GM21576 (cell line): ENCODE measurements at regions not wholly inside any gene's neighbourhood (a gene's known extent, or its start where the extent isn't known, plus 50 kb on each side); places are given as distances from the start of the nearest gene placed in this dataset.

Source experiments
- ATAC-seq: cut with Tn5 transposase; IDR thresholded peaks from one replicate; pipeline ENCODE4 v1.9.1; 2021; ENCODE audit warnings: mild to moderate bottlenecking, moderate library complexity; ENCODE audit not compliant: unreplicated experiment

DNA sequence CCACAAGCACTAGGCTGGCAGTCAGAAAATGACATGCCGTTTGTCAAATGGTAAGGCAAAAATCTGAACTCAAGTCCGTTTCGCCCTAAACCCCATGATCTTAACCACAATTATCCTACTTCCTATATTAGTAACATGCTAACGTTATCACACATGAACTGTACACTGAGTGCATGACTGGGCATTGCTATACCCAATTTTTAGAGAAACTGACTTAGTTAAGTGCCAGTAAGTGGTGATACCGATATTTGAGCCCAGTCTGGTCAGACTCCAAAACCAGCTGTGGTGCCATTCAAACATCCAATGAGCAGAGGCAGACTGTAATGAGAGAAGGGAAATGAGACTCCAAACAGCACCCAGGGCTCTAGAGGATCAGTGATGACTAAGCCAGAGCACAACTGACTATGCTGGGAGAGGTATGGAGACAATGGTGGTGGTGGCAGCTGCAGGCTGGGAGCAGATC, 311.7 kb upstream of the PKDCC start:
- peak; percentile 93 for ATAC-seq

GRCh38 chr2:41736586-41736985, 311.2 kb upstream of the PKDCC start:
- ATAC-seq = peak; percentile 30

GRCh38 chr2:41737888-41738287, 309.9 kb upstream of the PKDCC start:
- ATAC-seq = no peak

GRCh38 chr2:41741951-41742595, 305.7 kb upstream of the PKDCC start:
- ATAC-seq = peak; percentile 98

DNA sequence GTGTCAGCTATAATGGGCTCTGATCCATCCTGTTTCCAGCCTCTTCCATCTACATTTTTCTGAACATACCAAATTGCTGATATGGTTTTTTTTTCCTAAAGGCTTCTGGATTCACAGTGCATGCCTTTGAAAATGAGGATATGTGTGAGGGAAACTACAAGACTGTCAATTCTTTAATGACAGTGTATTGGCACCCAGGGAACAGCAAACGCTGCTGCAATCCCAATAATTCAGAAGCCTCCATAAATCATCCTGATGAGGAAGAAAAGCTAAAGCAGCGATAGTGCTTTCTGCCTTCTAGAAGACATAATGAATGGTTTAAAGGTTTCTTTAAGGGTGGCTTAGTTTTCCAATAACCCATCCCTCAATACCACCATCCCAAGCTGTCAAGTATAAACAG, 304.5 kb upstream of the PKDCC start:
- ATAC-seq = no peak

DNA sequence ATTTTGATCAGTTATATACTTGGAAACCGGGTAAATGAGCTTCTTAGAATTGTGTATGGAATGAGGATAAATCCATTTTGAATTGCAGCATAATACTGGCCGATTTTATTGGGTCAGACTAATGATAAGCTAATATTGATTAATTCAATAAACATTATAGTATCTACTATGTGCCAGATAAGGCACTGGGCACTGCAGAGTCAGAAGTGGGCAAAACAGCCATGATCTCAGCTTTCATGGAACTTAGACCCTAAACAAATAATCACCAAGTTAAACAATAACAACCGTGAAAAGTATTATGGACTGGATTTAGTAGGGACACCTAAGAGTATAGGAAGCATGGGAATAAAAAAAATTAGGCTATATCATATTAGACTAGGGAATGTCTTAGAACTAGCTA, 297.0 kb upstream of the PKDCC start:
- no peak for ATAC-seq

GRCh38 chr2:41759880-41760279, 287.9 kb upstream of the PKDCC start:
- ATAC-seq = no peak

DNA sequence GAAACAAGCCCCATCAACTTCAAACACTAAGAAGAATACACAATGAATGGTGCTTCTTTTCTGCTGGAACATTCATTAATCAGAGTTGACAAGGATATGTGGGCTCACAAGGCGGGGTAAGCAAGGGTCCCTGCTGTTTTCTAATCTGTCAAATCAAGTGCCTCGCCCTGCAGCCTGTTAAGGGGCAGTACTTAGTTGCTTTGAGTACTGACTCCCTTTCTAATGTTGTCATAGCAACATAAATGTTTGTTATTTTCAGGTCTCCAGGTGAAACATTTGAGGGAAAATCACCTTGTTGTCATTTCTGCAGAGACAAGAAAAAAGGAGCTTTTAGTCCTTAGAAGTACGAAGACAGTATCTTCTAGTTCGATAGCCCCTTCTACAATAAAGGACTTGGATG, 284.7 kb upstream of the PKDCC start:
- ATAC-seq = no peak

- no peak for ATAC-seq
These were observed 283.7 kb upstream of the PKDCC start for GRCh38 chr2:41764131-41764530.

- ATAC-seq = no peak
These were observed 282.9 kb upstream of the PKDCC start for GRCh38 chr2:41764919-41765318.

GRCh38 chr2:41768310-41768709, 279.5 kb upstream of the PKDCC start:
- ATAC-seq = no peak

DNA sequence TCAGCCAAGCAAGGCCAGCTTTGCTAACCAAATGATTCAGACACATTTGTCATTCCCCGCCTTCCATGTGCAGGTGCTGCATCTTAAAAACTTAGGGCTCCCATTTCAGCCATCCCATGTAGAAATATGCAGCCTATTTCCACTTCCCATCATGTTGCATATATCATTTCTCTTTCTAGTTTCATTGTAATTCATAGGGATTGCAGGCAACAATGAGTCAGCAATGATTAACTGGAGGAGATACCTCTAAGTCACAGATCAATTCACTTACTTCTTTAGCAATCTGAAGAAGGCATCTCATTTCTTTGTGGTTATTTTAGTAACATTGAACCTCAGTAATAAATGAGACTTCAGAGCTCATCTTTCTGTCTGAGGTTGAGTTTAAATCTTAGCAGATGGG, 276.1 kb upstream of the PKDCC start:
- no peak for ATAC-seq

DNA sequence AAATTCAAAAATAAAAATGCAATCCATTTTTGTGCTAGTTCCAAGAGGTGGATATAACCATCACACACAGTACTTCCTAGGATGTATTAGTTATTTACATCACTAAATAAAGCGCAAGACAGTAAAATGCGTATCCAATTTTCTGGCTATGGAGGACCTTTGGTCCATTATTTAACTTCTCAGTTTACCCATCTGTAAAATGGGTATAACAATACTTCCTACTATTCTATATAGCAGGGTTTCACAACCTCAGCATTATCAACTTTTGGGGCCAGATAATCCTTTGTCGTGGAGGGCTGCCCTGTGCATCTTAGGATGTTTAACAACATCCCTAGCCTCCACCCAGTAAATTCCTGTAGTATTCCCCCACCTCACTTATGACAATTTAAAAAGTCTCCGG, 275.1 kb upstream of the PKDCC start:
- ATAC-seq = no peak

- ATAC-seq = no peak
These were observed 273.7 kb upstream of the PKDCC start for GRCh38 chr2:41774011-41774605.

DNA sequence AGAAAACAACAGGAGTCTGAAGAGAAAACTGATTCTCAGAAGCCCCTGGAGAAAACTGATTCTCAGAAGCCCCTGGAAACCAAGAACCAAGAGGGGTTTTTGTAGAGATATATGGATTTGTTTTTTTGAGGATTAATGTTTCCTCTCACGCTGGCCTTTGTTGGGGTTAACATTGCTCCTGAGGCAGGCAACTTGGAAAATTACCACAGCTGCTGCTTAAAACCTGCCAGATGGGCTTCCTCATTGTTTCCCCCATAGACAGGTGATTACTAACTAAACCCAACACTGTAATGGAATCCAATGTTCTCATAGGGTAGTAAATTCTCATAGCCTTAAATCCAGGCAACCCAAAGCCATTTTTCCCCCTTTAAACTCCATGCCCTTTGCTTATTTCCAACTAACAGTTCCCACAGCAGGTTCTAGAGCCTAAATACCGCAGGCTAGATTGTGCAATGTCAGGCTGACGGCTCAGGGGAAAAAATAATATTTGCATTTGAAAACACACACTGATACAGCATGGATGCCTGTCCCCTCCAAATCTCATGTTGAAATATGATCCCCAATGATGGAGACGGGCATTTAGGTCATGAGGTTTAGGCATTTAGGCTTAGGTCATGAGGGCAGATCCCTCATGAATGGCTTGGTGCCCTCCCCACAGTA, 272.3 kb upstream of the PKDCC start:
- no peak for ATAC-seq

DNA sequence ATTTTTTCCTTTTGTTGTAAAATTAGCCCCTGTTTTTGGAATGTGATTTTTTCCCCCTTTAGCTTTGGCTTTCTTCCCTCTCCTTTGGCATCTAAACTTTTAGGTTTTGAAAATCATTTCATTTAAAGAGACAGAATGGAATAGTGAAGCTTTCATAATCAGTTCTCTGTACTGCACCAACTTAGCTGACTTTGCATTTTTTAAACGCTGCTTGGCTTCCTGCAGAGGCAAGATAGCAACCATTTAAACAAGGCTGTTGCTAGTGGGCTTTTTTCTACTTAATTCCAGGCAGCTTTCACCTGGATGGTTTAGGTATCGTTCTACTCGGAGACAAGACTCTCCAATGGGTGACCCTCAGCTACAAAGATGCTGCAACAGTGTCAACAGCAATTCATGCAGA, 267.9 kb upstream of the PKDCC start:
- no peak for ATAC-seq

DNA sequence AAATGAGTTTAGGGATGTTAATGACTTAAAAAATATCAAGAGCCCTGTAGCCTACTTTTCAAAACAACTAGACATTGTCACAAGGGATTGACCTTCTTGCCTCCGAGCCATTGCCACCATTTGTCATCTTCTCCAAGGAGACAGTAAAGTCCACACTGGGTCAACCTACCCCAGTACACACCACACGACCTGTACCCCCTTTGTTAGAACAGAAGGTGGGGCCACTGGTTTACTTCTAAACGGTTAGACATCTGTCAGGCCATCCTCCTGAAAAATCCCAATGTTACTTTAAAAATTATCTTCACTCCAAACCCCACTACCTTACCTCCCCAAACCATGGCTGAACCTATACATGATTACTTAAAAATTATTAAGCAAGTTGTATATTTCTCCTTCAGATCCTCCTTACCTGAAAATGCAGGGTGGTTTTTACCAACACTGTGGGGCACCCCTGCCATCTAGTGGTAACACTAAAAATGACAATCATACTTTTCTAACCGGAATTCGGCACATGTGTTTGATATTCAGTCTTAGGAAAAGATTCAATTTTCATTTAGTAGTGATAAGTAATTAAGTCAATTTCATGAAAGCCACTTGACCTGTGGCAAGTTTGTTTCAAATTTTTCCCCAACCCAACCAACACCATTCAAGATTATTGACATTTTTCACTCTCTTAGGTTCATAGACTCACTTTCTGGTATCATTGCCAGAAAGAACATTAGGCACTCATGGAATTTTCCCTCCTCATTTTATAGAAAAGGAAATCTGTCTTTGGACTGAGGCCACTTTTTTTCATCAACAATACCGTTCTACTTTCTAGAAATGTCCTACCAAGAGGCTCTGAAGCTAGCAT, 265.3 kb upstream of the PKDCC start:
- ATAC-seq = peak; percentile 68

DNA sequence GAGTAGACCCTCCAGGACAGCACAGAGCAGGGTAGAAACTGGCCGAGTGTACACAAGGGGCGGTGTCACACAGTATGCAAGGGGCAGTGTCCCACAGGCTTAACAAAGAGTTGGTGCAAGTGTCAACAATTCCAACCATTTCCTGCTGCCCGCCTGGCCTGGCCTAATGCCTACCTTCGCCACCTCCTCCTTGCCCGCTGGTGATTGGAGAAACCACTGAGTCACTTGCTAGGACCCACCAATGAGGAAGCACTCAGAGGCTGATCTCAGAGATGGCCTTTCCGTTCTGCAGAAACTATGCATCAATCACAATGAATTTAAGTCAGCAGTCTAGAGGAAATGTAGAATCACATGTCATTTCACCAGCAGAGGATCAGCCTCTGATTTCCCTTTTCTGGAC, 263.3 kb upstream of the PKDCC start:
- no peak for ATAC-seq

DNA sequence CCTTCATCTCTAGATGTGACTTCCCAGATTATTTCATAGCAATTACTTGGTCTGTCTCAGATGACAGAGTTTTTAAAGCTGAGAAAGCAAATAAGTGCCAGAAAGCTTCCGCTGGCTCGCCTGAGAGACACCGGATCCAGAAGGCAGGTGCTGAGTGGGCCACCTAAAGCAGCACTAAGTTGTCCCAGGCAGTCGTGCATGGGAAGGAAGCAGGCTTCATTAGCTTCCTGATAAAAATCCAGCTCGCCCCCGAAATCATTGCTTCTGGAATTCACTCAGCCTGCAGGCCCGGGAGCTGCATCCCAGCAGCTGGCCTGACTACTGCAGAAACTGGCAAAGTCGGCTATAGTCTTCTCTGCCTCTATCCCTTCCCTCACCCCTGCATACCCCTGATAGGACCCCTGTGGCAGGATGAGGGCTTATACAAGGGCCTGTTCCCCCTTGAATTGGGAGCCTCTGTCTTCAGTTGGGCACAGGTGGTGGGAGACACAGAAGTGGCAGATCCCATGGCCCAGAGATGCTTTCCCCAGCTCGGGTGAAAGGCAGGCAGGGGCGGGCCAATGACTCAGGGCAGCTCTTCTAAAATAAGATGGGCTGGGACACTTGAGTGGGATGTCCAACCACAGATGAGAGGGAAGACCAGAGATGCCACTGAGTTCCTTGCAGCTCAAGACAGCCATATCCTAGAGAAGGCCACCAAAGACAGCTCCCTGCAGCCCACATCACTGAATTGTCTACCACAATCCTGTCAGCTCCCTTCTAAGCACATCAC, 262.4 kb upstream of the PKDCC start:
- no peak for ATAC-seq

GRCh38 chr2:41791523-41791922, 256.3 kb upstream of the PKDCC start:
- ATAC-seq = no peak

DNA sequence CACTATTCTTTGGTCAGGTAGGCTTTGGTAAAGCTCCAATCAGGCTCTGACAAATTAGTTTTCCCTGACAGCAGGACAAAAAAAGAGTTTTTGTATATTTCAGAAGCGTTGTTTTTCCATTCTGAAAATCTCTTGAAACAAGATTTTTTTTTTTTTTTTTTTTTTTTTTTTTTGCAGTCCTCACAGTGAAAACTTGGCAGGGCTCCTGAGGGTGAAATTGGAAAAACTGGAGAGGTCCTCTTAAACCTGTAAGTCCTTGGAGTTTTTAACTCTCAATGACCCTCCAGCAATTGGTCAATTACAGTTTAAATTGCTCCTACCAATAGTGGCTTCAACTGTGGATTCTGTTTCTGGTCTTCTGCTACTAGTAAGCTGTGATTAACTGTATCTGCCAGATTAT, 244.5 kb upstream of the PKDCC start:
- ATAC-seq = no peak
